H1 (cell line): ENCODE measurements at regions not wholly inside any gene's neighbourhood (a gene's known extent, or its start where the extent isn't known, plus 50 kb on each side); places are given as distances from the start of the nearest gene placed in this dataset.
A peak's percentile ranks its signal among the peaks of the same experiment; 100 is the strongest.

Source experiments
- CTCF ChIA-PET: fragments of 300-600 bp; sonication (Branson Sonifier 250); formaldehyde crosslinking; loops from one replicate; lab custom pipeline; 2021; ENCODE audit not compliant: partially characterized antibody; lab: Charles Lee
- POLR2A ChIA-PET: fragments of 300-600 bp; sonication (Branson Sonifier 250); formaldehyde crosslinking; loops from one replicate; lab custom pipeline; 2021; ENCODE audit warnings: inconsistent platforms; ENCODE audit not compliant: partially characterized antibody; lab: Charles Lee
- DNase-seq, 2 experiments: peaks; one replicate each; pipeline versions ENCODE4 v3.0.0 to v3.0.0-alpha.2; 2010 to 2022; ENCODE audit warnings: low spot score in 2 of 2, low read depth in 1 of 2, mixed read lengths in 1 of 2
- FAIRE-seq: peaks from 2 replicates; lab custom pipeline; 2011; peaks lifted over from hg19 to GRCh38; lab: Jason Lieb, UNC
- H2AFZ ChIP-seq: 2 replicates; pipeline ENCODE4 v1.8.1; 2012; ENCODE audit warnings: low read length, inconsistent platforms
- H2AK5ac ChIP-seq: 2 replicates; pipeline ENCODE4 v1.6.1; 2013; ENCODE audit warnings: low read depth, low read length
- H2BK120ac ChIP-seq: replicated peaks from 2 replicates; pipeline ENCODE3; 2013; ENCODE audit warnings: low read depth, low read length, inconsistent platforms
- H2BK12ac ChIP-seq: 2 replicates; pipeline ENCODE4 v1.6.1; 2013; ENCODE audit warnings: low read depth, low read length
- H2BK15ac ChIP-seq: 2 replicates; pipeline ENCODE4 v1.6.1; 2013; ENCODE audit warnings: low read length
- H2BK20ac ChIP-seq: 2 replicates; pipeline ENCODE4 v1.6.1; 2013; ENCODE audit warnings: low read length
- H2BK5ac ChIP-seq: 2 replicates; pipeline ENCODE4 v1.6.1; 2013; ENCODE audit warnings: low read depth, low read length
- H3K14ac ChIP-seq: 2 replicates; pipeline ENCODE4 v1.6.1; 2013; ENCODE audit warnings: inconsistent platforms; ENCODE audit not compliant: insufficient read length
- H3K18ac ChIP-seq: 2 replicates; pipeline ENCODE4 v1.6.1; 2013; ENCODE audit warnings: low read length; ENCODE audit errors: extremely low read depth
- H3K23ac ChIP-seq: 2 replicates; pipeline ENCODE4 v1.6.1; 2013; ENCODE audit warnings: inconsistent platforms; ENCODE audit not compliant: insufficient read length
- H3K23me2 ChIP-seq: 2 replicates; pipeline ENCODE4 v1.6.1; 2013; ENCODE audit warnings: low read depth, low read length
- H3K27ac ChIP-seq: 2 replicates; pipeline ENCODE4 v1.6.1; 2011; ENCODE audit warnings: low read depth, low read length, inconsistent platforms
- H3K27me3 ChIP-seq, 4 experiments: replicated peaks in 1 of 4; 1 replicate in 1 of 4; 2 replicates in 3 of 4; pipeline versions ENCODE4 v1.6.1 to v1.8.1; 2011 to 2013; ENCODE audit warnings: low read length in 3 of 4, mild to moderate bottlenecking in 3 of 4, inconsistent platforms in 2 of 4, mixed read lengths in 2 of 4, moderate library complexity in 1 of 4; ENCODE audit not compliant: control insufficient read depth in 3 of 4, insufficient read depth in 3 of 4; ENCODE audit errors: extremely low read depth in 1 of 4
- H3K36me3 ChIP-seq, 4 experiments: 2 replicates each; pipeline versions ENCODE4 v1.6.1 to v1.8.1; 2011 to 2013; ENCODE audit warnings: mild to moderate bottlenecking in 4 of 4, low read length in 3 of 4, moderate library complexity in 2 of 4, control low read depth in 1 of 4, inconsistent platforms in 1 of 4; ENCODE audit not compliant: insufficient read depth in 4 of 4, control insufficient read depth in 2 of 4
- H3K4ac ChIP-seq: replicated peaks from 2 replicates; pipeline ENCODE3; 2013; ENCODE audit warnings: low read length, low read depth, mixed read lengths, inconsistent platforms; ENCODE audit not compliant: insufficient read length
- H3K4me1 ChIP-seq, 4 experiments: replicated peaks in 1 of 4; 1 replicate in 1 of 4; 2 replicates in 3 of 4; pipeline versions ENCODE4 v1.6.1 to v1.8.1; 2011 to 2013; ENCODE audit warnings: low read length in 3 of 4, inconsistent platforms in 2 of 4, mixed read lengths in 1 of 4; ENCODE audit not compliant: insufficient read depth in 4 of 4, control insufficient read depth in 3 of 4
- H3K4me2 ChIP-seq, 2 experiments: 2 replicates each; pipeline versions ENCODE4 v1.6.1 to v1.8.1; 2011 to 2013; ENCODE audit warnings: low read depth in 2 of 2, low read length in 2 of 2, control low read depth in 1 of 2, inconsistent platforms in 1 of 2, mild to moderate bottlenecking in 1 of 2; ENCODE audit not compliant: insufficient read depth in 1 of 2
- H3K4me3 ChIP-seq, 4 experiments: fragments of 200-600, 300-600 bp in 1 of 4; sonication (generic), shearing (Covaris generic), sonication (Bioruptor Twin) in 1 of 4; 2 replicates each; pipeline versions ENCODE4 v1.5.1 to v1.8.1; 2011 to 2016; ENCODE audit warnings: low read length in 4 of 4, low read depth in 3 of 4, control low read depth in 2 of 4, inconsistent platforms in 2 of 4, mild to moderate bottlenecking in 2 of 4, mixed read lengths in 1 of 4, moderate library complexity in 1 of 4; ENCODE audit not compliant: insufficient read depth in 2 of 4; ENCODE audit errors: extremely low read depth in 1 of 4
- H3K56ac ChIP-seq: replicated peaks from 2 replicates; pipeline ENCODE3; 2013; ENCODE audit warnings: low read depth, mild to moderate bottlenecking, mixed read lengths, low read length, inconsistent platforms; ENCODE audit not compliant: insufficient read length
- H3K79me1 ChIP-seq: 2 replicates; pipeline ENCODE4 v1.6.1; 2013; ENCODE audit warnings: low read depth, low read length, control low read depth
- H3K79me2 ChIP-seq, 2 experiments: 2 replicates each; pipeline versions ENCODE4 v1.6.1 to v1.8.1; 2012 to 2013; ENCODE audit warnings: low read length in 2 of 2, mild to moderate bottlenecking in 2 of 2, inconsistent platforms in 1 of 2; ENCODE audit not compliant: insufficient read depth in 2 of 2, control insufficient read depth in 1 of 2
- H3K9ac ChIP-seq, 4 experiments: replicated peaks in 1 of 4; 1 replicate in 1 of 4; 2 replicates in 3 of 4; pipeline versions ENCODE4 v1.6.1 to v1.8.1; 2011 to 2013; ENCODE audit warnings: low read depth in 3 of 4, low read length in 3 of 4, control low read depth in 2 of 4, mild to moderate bottlenecking in 2 of 4, moderate library complexity in 2 of 4, inconsistent platforms in 1 of 4; ENCODE audit errors: extremely low read depth in 1 of 4
- H3K9me3 ChIP-seq, 2 experiments: 2 replicates each; pipeline versions ENCODE4 v1.6.1 to v1.8.1; 2012 to 2013; ENCODE audit warnings: mild to moderate bottlenecking in 2 of 2, moderate library complexity in 2 of 2, control low read depth in 1 of 2, inconsistent platforms in 1 of 2, low read depth in 1 of 2, low read length in 1 of 2, mixed read lengths in 1 of 2; ENCODE audit not compliant: insufficient read depth in 2 of 2
- H4K20me1 ChIP-seq, 2 experiments: replicated peaks in 1 of 2; 2 replicates each; pipeline versions ENCODE3 to v1.8.1; 2011 to 2013; ENCODE audit warnings: inconsistent platforms in 2 of 2, low read length in 2 of 2, mild to moderate bottlenecking in 1 of 2; ENCODE audit not compliant: insufficient read depth in 2 of 2, control insufficient read depth in 1 of 2
- H4K5ac ChIP-seq: 2 replicates; pipeline ENCODE4 v1.6.1; 2013; ENCODE audit warnings: low read length, low read depth, mixed read lengths, inconsistent platforms; ENCODE audit not compliant: insufficient read length
- H4K8ac ChIP-seq: 2 replicates; pipeline ENCODE4 v1.8.0; 2013; ENCODE audit warnings: mild to moderate bottlenecking, moderate library complexity, low read length, inconsistent platforms; ENCODE audit not compliant: insufficient read depth; ENCODE audit errors: extremely low read depth
- H4K91ac ChIP-seq: replicated peaks from 2 replicates; pipeline ENCODE3; 2013; ENCODE audit warnings: low read length, mixed read lengths, inconsistent platforms; ENCODE audit not compliant: insufficient read length
- CEBPB ChIP-seq: IDR thresholded peaks from 2 replicates; pipeline ENCODE4 v1.6.1; 2012; ENCODE audit warnings: low read depth, low read length
- CTBP2 ChIP-seq: IDR thresholded peaks from 2 replicates; pipeline ENCODE4 v1.7.0; 2011; ENCODE audit warnings: borderline replicate concordance, mild to moderate bottlenecking, moderate library complexity, mixed read lengths, low read length; ENCODE audit not compliant: insufficient read depth, insufficient read length
- EGR1 ChIP-seq: IDR thresholded peaks from 2 replicates; pipeline ENCODE4 v1.6.1; 2011; ENCODE audit warnings: low read depth, low read length, borderline replicate concordance
- FOSL1 ChIP-seq: IDR thresholded peaks from 2 replicates; pipeline ENCODE4 v1.6.1; 2011; ENCODE audit warnings: mild to moderate bottlenecking, low read depth, low read length, moderate library complexity; ENCODE audit not compliant: insufficient read depth
- NANOG ChIP-seq: IDR thresholded peaks from 2 replicates; pipeline ENCODE4 v1.6.1; 2011; ENCODE audit warnings: low read length, low read depth, mild to moderate bottlenecking, inconsistent platforms; ENCODE audit not compliant: insufficient read depth, poor library complexity, severe bottlenecking
- RBBP5 ChIP-seq: IDR thresholded peaks from 2 replicates; pipeline ENCODE4 v1.7.1; 2012; ENCODE audit warnings: low read depth, mild to moderate bottlenecking, inconsistent platforms, low read length, moderate library complexity, borderline replicate concordance
- RNF2 ChIP-seq: fragments of 200-900, 300-1000 bp; sonication (generic); IDR thresholded peaks from 2 replicates; pipeline ENCODE4 v1.7.1; 2016; ENCODE audit warnings: borderline replicate concordance, low read depth, mild to moderate bottlenecking, antibody characterized with exemption, low read length; ENCODE audit not compliant: poor library complexity, severe bottlenecking; ENCODE audit errors: missing control alignments
- SP1 ChIP-seq: IDR thresholded peaks from 2 replicates; pipeline ENCODE4 v1.6.1; 2011; ENCODE audit warnings: low read depth, low read length
- TAF1 ChIP-seq: IDR thresholded peaks from 2 replicates; pipeline ENCODE4 v1.6.1; 2011; ENCODE audit warnings: mild to moderate bottlenecking, low read depth, low read length
- TAF7 ChIP-seq: optimal IDR thresholded peaks from 2 replicates; pipeline ENCODE3; 2011; ENCODE audit warnings: low read depth, mild to moderate bottlenecking, inconsistent platforms, low read length, moderate library complexity, borderline replicate concordance
- TBP ChIP-seq: IDR thresholded peaks from 2 replicates; pipeline ENCODE4 v1.6.1; 2011; ENCODE audit warnings: low read depth, low read length, improper control_type of control experiment
- TEAD4 ChIP-seq: IDR thresholded peaks from 2 replicates; pipeline ENCODE4 v1.6.1; 2012; ENCODE audit warnings: low read depth, low read length, inconsistent platforms, mixed read lengths
- USF2 ChIP-seq: IDR thresholded peaks from 2 replicates; pipeline ENCODE4 v1.6.1; 2011; ENCODE audit warnings: low read length, improper control_type of control experiment
- YY1 ChIP-seq: IDR thresholded peaks from 2 replicates; pipeline ENCODE4 v1.6.1; 2011; ENCODE audit warnings: low read depth, mild to moderate bottlenecking, low read length
- WGBS, 2 experiments: shearing (Covaris generic) in 1 of 2; methylation state at CpG; one replicate each; pipeline versions ENCODE4 v1.1.6 to v1.1.7; 2013 to 2015; ENCODE audit warnings: low lambda C conversion rate in 2 of 2, mixed read lengths in 2 of 2, inconsistent platforms in 1 of 2, low coverage in 1 of 2, missing lambda C conversion rate in 1 of 2; ENCODE audit not compliant: insufficient replicate concordance in 2 of 2, insufficient coverage in 1 of 2, insufficient read length in 1 of 2; ENCODE audit errors: extremely low coverage in 1 of 2, missing lambda C conversion rate in 1 of 2; 5-methylcytosine and 5-hydroxymethylcytosine counted together

GRCh38 chr1:29664711-29665110 is 428.4 kb downstream of the PTPRU start:
- H2AFZ ChIP-seq: peak overlapping the region; percentile 10; the same call in 1 of the 2 replicates
- no peak overlapping the region for H3K4me2 ChIP-seq
- no peak overlapping the region for H2BK15ac ChIP-seq
- FAIRE-seq: no peak
- H2BK20ac ChIP-seq: no peak overlapping the region
- H3K56ac ChIP-seq: no peak overlapping the region
- DNase-seq: peak in 1 of 2 experiments; percentile 17
- no peak overlapping the region for H3K4ac ChIP-seq
- H3K4me3 ChIP-seq: no peak overlapping the region
- CTCF ChIA-PET: interaction anchor here (0.7 to 1.7 kb wide), 3 partner anchors 9 to 585 kb away, joined by 3 to 6 read pairs (median 6); no protein-coding TSS in a partner anchor
- no peak overlapping the region for H3K14ac ChIP-seq
- H2BK120ac ChIP-seq: no peak overlapping the region
- H3K36me3 ChIP-seq: no peaks in the 10 kb centered on the region
- H3K23me2 ChIP-seq: no peaks in the 10 kb centered on the region
- H2AK5ac ChIP-seq: no peak overlapping the region
- no peak overlapping the region for H4K8ac ChIP-seq
- no peak overlapping the region for H3K9ac ChIP-seq
- no peaks in the 10 kb centered on the region for H3K79me1 ChIP-seq
- POLR2A ChIA-PET: no interaction called here
- H3K79me2 ChIP-seq: no peaks in the 10 kb centered on the region
- no peak overlapping the region for H4K91ac ChIP-seq
- no peak overlapping the region for H3K23ac ChIP-seq
- H2BK12ac ChIP-seq: no peak overlapping the region
- peaks cover 0 to 2% (median 0%) of the 10 kb centered on the region in 4 experiments; a peak in 2 of 7 replicates for H3K4me1 ChIP-seq
- no peak overlapping the region for H3K18ac ChIP-seq
- no peaks in the 10 kb centered on the region for H4K20me1 ChIP-seq
- H4K5ac ChIP-seq: no peak overlapping the region
- H2BK5ac ChIP-seq: no peak overlapping the region
- H3K27me3 ChIP-seq: no peaks in the 10 kb centered on the region
- WGBS, 2 experiments: 73% methylated on average over 2 of the region's 2 CpGs; no CpG with 5 or more reads in 1 of the 2 experiments
- no peak overlapping the region for H3K27ac ChIP-seq
- no peaks in the 10 kb centered on the region for H3K9me3 ChIP-seq
- TF ChIP-seq USF2 (no peak), EGR1 (no peak), NANOG (no peak), CEBPB (no peak), CTBP2 (no peak), TAF1 (no peak), TBP (no peak), RBBP5 (no peak), FOSL1 (no peak), TEAD4 (no peak), SP1 (no peak), YY1 (no peak), TAF7 (no peak), RNF2 (no peak)
